ENCODE measurements at regions not wholly inside any gene's neighbourhood (a gene's known extent, or its start where the extent isn't known, plus 50 kb on each side); places are given as distances from the start of the nearest gene placed in this dataset.

GRCh38 chr16:5325932-5326331, 228.3 kb upstream of the EEF2KMT start:
- TF ChIP-seq ZFP30 (CRISPR knock-in tag; IDR thresholded peaks at IDR 0.05), result no peak
- no peak for TF ChIP-seq PATZ1 (CRISPR knock-in tag; IDR thresholded peaks at IDR 0.05; ENCODE audit: borderline replicate concordance)

All from SK-N-SH treated with all-trans-retinoic acid at 6 μM for 48 hours (cell line).